Muscle of arm (tissue), 1 donor: ENCODE measurements at regions not wholly inside any gene's neighbourhood (a gene's known extent, or its start where the extent isn't known, plus 50 kb on each side); places are given as distances from the start of the nearest gene placed in this dataset.
A peak's percentile ranks its signal among the peaks of the same experiment; 100 is the strongest.
"Not testable (repeated sequence)": the region's sequence is repeated elsewhere in the genome, so short reads cannot be mapped to it uniquely, and the experiment has no call there.

Experiments
- DNase-seq: peaks from one replicate; pipeline ENCODE4 v3.0.0-alpha.2; 2013

GRCh38 chr2:41160439-41160838, 708.5 kb upstream of the SLC8A1 start:
- no peak for DNase-seq

- DNase-seq: no peak
These were observed 715.1 kb upstream of the SLC8A1 start for GRCh38 chr2:41167014-41167413.

GRCh38 chr2:41169744-41170143, 717.9 kb upstream of the SLC8A1 start:
- no peak for DNase-seq

DNA sequence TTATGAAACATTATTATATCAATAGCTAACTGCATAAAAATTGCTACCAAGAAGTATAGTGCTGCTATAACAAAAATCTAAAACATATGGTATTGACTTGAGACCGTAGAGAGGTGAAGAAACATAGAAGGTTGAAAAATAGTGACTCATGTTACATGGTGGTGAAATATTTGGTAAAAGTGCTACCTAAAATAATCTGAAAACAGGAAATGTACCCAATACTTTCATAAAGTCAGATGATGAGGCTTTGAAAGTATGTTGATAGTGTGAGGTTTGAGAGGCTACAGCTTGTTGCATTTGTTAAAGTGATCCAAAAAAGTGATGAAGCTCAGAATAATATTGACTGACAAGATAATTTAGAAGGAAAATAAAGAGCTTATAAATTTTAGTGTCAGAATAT, 718.7 kb upstream of the SLC8A1 start:
- no peak for DNase-seq

DNA sequence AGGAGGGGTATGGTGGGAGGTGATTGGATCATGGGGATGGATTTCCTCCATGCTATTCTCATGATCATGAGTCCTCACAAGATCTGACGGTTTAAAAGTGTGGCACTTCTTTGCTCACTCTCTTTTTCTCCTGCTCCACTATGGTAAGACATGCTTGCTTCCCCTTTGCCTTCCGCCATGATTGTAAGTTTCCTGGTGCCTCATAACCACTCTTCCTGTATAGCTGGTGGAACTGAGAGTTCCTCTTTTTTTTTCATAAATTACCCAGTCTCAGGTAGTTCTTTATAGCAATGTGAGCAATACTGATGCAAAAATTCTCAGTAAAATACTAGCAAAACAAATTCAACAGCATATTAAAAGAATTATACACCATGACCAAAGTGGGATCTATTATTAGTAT, 728.5 kb upstream of the SLC8A1 start:
- DNase-seq: no peak

DNA sequence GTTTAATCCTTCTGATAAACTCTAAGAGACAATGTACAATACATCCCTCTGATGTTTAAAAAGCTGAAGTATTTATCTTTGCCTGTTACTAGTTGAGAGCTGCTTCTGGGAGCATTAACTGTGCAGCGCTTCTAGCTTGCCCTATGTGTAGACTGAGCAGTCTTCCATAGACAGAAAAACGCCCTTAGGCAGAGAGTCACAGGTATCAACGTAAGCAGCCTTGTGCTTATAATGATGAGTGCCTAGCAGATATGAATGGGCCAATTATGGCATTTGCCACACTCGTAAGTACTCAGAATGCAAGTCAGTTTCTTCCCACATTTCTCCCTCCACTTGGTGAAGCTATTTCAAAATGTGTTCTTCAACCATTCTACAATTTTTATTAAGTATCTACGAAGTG, 731.1 kb upstream of the SLC8A1 start:
- no peak for DNase-seq

- peak; percentile 35 for DNase-seq
These were observed 735.7 kb upstream of the SLC8A1 start for GRCh38 chr2:41187376-41188122.

DNA sequence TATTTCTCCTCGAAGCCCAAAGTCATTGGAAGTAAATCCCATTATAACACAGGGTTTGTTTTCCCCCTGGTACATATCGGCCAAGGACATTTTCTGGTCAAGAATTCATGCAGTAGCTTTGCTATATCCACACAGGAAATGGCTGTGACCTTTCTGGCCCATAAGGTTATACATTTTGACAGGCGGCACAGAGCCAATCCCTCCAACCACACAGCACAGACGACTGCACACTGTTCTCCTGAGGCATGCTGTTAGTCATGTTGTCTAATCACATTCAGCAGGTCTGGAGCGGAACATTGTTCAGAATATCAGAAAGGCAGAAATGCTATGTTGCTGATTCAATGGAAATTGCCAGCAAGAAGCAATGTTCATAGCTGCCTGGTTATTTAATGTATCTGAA, 742.3 kb upstream of the SLC8A1 start:
- no peak for DNase-seq

DNA sequence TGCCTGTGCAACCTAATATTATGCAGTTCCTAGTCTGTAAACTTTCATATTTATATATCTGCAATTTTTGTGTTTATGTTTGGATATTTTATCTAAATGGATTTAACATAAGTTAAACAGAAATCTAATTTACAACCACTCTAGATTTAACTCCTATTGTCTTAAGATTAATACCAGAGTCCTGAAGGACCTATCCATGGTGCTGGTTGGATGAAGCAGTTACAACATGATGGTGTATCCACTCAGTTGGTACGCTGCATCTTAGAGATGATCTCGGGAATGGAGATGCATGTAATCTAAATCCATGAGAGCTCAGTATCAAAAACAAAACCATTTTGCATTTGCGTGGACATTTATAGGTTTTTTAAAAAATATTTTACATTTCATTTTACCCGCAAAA, 745.9 kb upstream of the SLC8A1 start:
- no peak for DNase-seq

DNA sequence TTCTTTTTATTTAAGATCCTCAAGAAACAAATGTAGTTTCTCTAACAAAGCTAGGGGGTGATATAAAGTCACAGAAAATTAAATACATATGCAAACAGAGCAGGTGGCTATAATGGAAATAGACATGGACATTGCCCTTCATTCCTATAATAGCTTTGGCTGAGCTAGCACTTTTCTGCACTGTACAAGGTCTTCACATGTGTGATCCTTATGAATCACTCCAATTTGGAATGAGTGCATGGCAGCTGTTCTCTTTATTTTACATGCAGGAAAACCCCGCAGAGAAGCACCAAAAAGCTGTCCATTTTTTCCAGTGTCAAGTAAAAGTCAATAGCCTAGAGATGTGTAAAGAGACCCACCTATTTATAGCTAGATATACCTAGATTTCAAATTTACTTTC, 747.4 kb upstream of the SLC8A1 start:
- DNase-seq: peak; percentile 61

GRCh38 chr2:41204315-41204714, 752.4 kb upstream of the SLC8A1 start:
- DNase-seq: no peak

DNA sequence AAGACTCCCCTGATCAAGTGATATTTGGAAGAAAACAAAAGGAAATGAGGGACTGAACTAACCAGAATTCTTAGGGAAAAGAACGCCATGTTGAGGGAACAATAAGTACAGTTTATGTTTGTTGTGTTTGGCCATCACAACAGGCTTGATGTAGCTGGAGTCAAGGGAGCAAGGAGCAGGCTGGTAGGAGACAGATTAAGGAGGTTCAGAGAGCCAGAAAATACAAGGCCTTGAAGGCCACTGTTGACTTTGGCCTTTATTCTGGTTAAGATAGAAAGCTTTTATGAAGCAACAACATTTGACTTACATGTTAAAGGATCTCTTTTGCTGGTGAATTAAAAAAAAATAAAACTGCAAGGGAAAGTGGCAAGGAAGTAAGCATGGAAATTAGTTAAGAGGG, 754.1 kb upstream of the SLC8A1 start:
- DNase-seq: no peak

DNA sequence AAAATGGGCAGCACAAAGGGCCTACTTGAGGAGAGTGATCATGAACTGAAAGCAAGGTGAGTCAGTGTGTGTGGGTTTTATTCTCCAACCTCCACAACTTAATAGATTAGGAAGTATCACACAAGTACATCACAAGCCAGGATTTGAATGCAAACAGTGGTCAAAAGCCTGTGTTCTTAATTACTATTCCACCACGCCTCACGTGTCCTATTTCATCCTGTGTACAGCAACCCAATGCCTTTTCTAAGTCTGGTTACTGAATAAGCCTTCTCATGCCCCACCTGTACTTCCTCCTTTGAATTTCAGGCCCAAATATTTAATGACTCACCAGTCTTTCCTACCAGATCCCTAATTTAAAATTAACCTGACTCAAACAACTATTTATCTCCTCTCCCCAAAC, 755.7 kb upstream of the SLC8A1 start:
- DNase-seq: no peak

GRCh38 chr2:41210030-41210429, 758.1 kb upstream of the SLC8A1 start:
- DNase-seq: not testable (repeated sequence)

DNA sequence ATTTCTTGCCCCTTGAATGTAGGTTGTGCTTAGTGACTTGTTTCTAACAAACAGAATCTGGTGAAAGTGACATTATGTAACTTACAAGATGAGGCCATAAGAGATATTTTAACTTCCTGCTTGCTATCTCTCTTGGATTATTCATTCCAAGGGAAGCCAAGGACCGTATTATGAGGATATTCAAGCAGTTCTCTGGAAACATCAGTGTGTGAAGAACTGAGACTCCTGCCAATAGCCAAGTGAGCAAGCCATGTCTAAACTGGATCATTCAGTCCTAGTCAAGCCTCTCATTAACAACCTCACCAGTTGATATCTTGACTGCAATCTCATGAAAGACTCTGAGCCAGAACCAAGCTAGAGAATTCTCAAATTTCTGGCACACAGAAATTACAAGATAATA, 765.1 kb upstream of the SLC8A1 start:
- no peak for DNase-seq

GRCh38 chr2:41222593-41222992, 770.7 kb upstream of the SLC8A1 start:
- no peak for DNase-seq

DNA sequence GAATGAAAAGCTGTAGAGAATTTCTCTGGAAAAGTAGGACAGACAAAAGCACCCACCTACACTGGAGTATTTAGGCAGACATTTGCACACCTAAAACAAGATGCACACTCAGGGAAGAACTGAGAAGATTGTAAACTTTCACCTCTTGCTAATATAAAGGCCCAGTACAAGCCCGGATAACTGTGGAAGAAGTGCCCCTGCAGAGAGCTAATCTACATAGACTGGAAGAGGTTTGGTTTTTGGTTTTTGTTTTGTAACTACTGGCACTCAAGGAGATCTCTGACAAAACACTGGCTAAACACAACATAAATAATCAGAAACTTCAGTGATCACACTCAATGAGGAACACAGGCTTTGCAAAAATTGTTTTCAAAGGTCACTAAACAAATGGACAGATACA, 782.2 kb upstream of the SLC8A1 start:
- no peak for DNase-seq

DNA sequence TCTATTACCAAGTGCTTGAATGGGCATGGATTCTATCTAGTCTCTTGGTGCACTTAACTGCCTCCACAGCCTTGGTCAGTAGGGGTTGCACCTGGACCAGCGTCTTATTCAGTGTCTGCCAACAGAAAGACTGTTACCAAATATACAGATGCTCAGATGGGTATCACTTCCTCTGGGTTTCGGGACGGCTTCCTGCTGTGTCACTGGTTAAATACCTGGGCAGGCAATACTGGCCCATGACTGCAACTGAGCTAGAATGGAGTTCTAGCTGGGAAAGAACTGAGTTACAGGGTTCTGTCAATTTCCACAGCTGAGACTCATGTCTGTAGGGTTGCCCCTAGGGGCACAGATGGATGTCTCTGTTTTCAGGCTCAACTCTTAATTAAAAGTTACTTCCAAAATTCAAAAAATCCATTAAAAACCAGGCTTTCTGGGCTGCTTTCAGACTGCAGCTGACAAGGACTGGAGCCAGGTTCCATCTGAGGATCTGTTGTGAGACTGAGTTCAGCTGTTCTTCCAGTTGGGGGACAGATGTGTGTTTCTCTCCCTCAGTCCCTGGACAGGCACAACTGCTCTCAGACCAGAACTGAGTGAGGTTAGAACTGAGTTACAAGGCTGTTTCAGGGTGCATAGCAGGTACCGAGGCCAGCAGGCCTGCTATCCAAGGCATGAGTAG, 789.6 kb upstream of the SLC8A1 start:
- peak; percentile 15 for DNase-seq

- DNase-seq: no peak
These were observed 790.1 kb upstream of the SLC8A1 start for GRCh38 chr2:41242001-41242331.

GRCh38 chr2:41267929-41268659, 779.7 kb upstream of the PKDCC start:
- no peak for DNase-seq

DNA sequence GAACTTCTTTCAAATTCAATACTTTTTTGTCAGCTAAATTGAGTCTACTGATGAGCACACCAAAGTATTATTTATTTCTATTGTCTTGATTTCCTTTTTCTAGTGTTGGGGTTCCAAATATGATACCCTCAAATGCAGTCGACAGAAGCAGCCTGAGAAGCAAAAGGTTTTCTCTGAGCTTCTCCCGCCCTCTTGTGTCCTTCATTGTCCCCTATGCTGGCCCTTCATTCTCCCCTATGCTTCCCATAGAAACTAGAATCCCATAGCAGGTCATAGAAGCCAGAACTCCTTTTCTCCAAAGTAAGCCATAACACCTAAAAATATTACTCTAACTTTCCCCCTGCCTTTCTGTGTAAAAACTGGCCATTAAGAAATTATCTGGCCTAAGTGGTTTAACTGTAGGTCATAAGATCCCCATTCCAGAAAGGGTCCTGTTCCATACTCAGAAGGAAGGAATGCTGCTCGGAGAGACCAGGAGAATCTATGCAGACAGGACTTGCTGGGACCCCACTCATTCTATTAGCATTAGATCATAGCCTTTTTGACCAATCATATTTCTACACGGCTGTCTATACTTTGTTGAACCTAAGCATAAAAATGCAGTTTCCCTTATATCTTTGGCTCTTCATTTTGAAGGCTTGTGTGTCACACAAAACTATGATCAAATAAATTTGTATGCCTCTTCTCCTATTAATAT, 764.6 kb upstream of the PKDCC start:
- no peak for DNase-seq

DNA sequence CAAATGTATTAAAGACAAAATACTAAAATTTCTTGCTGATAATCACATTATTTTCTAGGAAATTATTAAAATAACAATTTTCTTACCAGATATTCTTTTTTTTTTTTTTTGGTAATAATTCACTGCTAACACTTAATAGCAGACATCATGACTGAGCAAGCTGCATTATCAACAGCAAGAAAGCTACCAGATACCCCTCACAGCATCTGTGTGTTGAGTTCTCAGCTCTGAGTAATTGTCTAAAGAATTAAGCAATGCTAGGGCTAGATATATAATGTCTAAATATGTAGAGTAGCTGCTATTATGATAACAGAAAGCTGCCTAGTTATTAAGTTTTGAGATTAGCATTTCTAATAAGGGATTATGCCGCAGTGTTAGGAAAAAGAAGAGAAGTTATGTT, 754.3 kb upstream of the PKDCC start:
- no peak for DNase-seq

- DNase-seq: no peak
These were observed 753.5 kb upstream of the PKDCC start for GRCh38 chr2:41294331-41294730.
